CD4-positive, alpha-beta T cell treated with Interleukin-1 beta for 1 hour (primary cell): ENCODE measurements at regions not wholly inside any gene's neighbourhood (a gene's known extent, or its start where the extent isn't known, plus 50 kb on each side); places are given as distances from the start of the nearest gene placed in this dataset.

ENCODE experiments used
- DNase-seq, 2 donors: peaks; one replicate each; pipeline ENCODE4 v3.0.0-alpha.2; 2020 to 2022

- no peak for DNase-seq
Measured at GRCh38 chr18:73961804-73962203, 185.8 kb downstream of the FBXO15 start.

DNA sequence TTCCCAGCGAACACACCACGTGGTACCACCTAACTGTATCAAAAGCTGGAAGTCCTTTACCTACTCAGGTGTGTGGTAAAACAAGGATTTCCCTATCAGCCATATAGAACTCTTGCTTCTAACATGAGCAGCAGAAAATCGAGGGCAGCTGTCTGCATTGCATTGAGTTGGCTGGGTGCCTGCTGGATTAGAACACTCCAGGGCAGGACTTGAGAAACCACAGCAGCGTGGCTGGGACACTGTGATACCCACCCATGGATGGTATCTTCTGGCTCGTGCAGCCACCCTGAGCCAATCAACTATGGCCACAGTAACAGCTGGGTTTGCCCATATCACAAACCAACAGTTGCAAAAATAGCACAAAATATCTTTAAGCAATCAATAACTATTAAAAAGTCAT, 188.3 kb downstream of the FBXO15 start:
- DNase-seq: no peak

DNA sequence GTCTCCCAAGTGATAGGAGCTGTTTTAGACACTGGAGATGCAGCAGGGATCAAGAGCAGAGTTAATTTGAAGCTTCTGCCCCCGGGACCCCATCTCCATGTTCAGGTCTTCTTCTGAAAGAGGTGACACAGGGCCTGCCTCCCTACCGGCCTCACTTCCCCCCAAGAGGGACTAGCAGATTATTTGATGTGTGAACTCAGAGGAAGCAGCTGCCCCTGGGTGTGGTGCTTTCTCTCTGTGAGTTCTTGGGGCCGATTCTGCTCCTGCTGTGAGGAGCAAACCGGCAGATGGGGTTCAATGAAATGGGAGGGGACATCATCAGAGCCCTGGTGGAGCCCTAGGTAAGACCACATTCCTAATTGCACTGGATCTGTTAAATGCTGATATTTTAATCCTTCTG, 193.4 kb downstream of the FBXO15 start:
- DNase-seq: no peak

DNA sequence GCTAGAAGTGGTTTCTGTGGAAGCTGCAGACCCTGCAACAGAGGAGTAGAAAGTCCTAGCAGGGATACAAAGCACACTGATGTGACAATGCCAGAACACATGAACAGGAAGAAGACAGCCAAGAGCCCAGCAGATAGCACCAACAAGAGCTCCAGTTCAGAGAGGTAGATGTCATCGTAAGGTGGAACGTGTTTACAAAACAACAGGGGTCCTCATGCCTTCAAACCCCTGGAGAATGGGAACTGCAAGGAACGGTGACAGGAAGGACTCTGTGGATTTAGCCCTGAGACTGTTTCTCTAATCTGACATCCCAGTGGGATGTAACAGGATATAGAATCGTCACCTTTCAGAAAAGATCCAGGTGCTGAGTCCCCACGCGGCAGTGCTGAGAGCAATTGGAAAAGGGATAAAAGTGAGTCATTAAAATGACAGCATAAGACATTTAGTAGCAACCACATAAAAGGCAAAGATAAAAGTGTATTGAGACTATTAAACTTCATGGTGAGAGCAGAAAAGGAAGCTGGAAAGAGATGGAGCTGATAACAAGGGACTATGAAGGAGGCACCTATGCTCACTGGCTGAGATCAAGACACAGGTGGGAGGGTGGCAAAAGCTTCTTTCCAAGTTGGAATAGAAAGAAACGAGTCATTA, 195.2 kb downstream of the FBXO15 start:
- no peak for DNase-seq

DNA sequence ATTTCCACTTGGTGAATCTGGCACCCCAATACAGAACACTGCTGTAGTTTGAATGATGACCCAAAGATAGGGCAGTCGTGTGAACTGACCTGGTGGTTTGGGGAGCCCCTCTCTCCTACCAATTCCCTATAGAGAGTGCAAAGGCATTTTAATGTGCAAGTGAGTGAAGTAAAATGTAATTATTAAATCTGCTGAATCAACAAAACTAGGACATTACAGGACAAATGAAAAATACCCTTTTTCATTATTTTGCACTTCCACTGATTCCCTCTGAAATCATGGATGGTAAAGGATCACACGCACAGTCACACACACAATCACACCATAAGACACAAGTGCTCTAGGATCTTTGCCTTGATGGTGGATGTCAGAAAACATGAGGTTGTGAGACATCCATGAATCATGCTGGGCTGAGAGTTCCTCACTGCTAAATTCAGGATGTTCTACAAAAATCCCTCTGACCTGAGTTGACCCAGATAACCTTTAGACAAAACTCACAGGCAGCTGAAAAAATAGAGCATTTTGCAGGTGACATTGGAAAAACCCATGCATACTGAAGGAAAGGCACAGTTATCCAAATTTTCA, 197.4 kb downstream of the FBXO15 start:
- no peak for DNase-seq

- no peak for DNase-seq
Measured at GRCh38 chr18:73948497-73948896, 199.1 kb downstream of the FBXO15 start.

DNA sequence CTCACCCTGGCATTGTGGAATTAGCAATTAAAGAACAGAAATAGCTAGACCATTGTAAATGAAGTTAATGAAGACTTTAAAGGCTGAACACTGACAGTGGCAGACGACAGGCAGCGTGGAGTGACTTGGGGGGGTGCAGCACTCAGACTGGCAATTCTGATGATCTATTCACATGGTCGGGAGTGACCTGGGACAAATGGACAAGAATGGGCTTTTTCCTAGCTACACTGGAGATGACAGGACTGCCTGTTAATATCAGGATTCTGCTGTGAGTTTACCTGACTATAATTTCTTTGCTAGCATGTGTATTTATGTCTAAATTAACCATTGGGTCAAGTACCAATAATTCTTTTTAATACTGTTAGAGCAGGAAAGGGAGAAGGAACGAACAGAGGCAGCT, 199.6 kb downstream of the FBXO15 start:
- DNase-seq: no peak

- DNase-seq: no peak
Measured at GRCh38 chr18:73947180-73947921, 200.3 kb downstream of the FBXO15 start.

- DNase-seq: no peak
Measured at GRCh38 chr18:73945130-73945792, 202.4 kb downstream of the FBXO15 start.

DNA sequence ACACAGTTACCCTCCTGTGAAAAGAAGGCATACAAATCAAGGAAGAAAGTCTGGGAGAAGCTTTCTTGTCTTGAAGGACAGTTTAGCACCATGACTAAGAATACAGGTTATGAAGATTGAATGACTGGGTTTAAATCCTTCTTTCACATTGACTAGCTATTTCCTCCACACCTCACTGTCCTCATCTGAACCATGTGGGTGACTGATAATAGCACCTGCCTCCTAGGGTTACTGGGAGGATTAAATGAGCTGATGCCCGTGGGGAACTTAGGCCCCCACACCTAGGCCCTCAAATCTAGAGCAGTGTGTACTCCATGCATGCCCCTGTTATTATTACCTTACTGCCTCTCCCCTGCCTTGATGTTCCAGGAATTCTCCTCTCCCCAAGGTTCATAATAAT, 202.9 kb downstream of the FBXO15 start:
- DNase-seq: no peak

DNA sequence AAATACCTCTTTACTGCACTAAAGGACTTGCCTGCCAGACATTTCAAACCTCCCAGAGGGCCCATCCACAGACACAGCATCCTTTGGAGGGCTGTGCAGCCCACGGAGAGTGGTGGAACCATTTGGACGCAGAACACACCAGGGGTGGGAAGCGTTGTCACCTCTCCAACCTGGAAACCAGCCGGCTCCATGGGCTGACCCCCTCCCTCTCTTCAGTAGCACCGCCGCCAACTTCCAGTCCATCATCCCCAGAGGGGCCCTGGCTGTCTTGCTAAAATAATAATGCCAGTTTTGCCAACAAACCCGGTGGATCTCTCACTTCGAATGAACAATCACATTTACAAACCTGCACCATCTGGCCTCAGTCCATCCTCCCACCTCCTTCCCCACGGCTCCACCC, 203.9 kb downstream of the FBXO15 start:
- no peak for DNase-seq

- no peak for DNase-seq
Measured at GRCh38 chr18:73942956-73943355, 204.7 kb downstream of the FBXO15 start.

GRCh38 chr18:73942081-73942625, 205.5 kb downstream of the FBXO15 start:
- DNase-seq: no peak

DNA sequence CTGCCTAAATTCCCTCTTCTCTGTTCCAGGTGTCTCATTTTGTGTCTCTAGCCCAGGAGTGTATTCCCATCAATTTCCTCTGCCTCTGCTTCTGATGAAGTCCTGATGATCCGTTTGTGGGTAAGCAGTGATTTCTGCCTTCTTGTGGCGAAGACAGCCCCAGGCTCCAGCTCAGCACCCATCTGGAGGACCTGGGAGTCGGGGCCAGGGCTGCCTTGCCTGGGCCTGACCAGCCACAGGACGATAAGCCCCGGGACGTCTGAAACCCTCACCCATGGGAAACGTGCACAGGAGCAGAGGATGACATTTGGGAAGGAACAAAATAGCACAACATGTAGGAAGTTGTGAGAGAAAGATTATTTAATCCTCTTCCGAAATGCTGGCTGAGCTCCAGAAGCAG, 206.9 kb downstream of the FBXO15 start:
- DNase-seq: no peak

DNA sequence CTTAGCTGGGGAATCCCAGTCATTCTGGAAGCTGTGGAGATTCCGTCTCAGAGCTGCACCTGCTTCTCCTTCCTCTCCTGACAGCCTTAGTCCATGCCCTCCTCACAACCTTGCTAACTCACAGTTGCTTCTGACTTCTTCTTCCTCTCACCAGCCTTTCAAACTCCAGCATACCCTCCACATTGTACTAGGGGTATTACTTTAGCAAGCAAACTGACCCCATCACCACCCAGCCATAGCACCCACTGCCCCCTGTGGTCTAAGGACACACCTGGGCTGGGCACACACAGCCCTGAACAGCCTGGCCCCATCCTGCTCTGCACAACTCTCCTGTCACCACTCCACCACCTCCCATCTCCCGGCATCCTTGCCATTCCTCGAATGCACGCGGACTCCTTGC, 208.2 kb downstream of the FBXO15 start:
- DNase-seq: no peak

DNA sequence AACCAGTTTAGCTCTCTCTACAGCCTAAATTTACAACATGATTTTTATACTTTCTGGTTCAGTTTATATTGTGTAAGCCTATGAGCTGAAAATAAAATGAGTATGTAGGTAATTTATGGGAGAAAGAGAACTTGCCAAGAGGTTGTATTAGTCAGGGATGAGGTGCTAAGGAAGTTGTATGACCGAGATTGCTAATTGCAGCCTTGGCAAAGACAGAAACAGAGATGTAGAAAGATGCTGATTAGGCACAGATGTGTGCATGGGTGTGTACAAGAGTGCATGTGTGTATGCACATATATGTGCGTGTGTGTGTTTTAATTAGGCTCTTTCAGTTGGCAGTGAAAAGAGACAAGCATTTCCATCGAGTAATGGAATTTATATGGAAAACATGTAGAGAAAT, 213.9 kb downstream of the FBXO15 start:
- DNase-seq: no peak

GRCh38 chr18:73932976-73933375, 214.7 kb downstream of the FBXO15 start:
- no peak for DNase-seq

DNA sequence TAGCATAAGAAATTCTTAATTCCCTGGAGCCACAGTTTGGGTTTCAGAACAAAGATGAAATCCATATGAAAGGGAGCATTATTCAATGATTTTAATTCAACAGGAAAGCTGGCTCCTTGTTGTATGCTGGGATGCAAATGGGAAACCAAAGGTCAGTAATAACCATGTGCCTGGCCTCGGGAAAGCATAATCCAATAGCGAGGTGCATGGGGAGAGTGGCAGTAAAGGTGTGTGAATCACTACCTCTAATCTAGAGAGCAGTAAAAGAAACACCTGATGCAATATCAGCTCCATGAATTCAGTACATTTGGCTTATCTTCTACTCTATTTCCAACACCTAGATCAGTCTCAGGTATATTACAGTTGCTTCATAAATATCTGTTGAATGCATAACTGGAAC, 220.1 kb downstream of the FBXO15 start:
- DNase-seq: no peak

DNA sequence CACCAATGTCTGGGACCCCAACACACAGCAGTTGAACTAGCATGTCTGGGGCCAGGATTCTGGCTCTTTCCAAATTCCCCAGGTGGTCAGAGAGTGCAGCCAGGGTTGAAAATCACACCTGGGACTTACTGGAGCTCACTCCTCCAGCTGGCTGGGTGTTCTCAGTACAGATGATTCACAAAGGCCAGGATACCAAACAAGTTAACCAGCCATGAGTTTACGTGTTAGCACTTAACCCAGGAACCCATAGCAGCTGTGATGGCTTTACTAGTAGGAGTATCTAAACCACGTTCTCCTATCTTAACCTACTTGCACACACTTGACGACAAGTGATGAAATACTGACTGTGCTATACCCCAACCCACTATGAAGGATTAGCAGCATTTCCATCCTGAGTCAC, 222.8 kb downstream of the FBXO15 start:
- DNase-seq: no peak

- DNase-seq: no peak
Measured at GRCh38 chr18:73924307-73924706, 223.3 kb downstream of the FBXO15 start.

DNA sequence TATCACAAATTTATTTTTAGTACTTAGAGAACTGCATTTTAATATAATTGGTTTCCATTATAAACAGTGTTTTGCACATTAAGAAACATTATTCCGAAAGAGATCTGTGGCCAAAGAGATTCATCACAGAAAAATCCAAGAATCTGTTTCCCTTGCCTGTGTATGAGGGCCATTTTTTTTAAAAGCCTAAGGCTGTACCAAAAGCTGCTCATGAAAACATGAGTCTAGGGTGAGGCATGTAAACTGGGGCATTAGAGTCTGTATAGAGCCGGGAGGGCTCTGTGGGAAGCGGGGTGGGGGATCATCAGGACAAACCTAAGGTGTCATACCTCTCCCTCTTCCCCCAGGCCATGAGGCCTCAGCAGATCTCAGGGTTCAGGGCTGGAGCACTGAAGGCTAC, 223.8 kb downstream of the FBXO15 start:
- no peak for DNase-seq

DNA sequence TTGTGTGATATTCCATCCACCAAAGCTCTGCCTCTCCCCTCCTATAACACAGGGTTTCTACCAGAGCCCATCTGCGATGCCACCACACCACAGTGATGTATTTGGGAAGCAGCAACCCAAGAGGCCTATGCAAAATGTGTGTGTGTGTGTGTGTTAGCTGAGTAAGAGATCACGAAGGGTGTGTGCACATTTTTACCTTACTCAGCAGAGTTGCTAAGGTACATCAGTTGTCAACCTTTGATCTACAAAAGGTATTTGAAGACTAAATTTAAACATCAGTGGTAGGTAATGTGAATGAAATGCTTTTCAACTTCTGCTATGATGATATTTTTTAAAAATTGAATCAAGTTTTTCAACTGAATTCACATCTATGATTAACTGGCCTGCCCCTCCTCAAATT, 227.6 kb downstream of the FBXO15 start:
- DNase-seq: no peak

- DNase-seq: no peak
Measured at GRCh38 chr18:73918816-73919215, 228.8 kb downstream of the FBXO15 start.

- DNase-seq: no peak
Measured at GRCh38 chr18:73917046-73917445, 230.6 kb downstream of the FBXO15 start.
